ENCODE measurements at regions not wholly inside any gene's neighbourhood (a gene's known extent, or its start where the extent isn't known, plus 50 kb on each side); places are given as distances from the start of the nearest gene placed in this dataset.

DNA sequence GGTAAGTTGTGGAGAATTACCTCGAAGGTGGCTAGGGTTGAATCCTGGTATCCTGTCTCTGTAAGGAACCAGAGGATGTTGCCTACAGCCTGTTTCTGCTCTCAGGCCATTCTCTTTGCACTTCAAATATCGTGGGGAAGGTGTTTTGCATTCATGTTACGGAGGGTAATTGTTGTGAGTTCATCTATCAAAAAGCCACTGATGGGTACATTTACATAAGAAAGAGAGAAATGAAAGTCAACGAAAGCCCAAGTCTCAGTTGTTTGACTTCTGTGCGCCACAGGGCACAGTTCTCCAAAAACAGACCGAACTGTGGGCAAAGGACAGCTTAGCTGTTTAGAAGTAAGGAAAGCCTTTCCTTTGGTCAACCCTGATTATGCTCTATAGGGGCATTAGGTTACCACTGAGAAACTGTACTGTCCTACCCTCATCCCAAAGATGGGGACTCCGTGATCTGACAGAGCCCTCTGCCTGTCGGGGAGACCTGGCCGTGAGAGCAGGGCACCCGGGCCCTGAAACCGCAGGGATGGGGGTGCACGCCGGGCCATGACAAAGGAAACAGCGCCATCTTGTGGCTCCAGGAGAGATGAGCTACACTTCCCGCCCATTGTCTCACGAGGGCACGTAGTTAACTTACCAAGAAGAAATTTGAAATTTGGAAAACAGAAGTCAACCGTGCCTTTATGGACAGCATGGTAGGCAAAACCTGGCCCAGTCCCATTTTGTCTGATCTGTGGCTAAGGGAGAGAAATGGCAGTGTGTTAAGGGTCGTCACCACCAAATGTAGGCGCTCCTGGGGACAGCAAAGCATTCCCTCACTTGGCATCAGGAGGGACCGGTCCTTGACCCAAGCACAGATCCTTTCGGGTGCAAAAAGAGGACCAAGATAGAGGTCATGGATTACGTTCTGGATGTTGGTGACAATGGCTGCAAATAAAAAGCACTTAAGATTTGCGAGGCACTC, 74.5 kb upstream of the DYNLRB2 start:
- peak overlapping the region in 1 of 3 donors; percentile 22 for H3K4me3 ChIP-seq
- H3K27me3 ChIP-seq: no peaks in the 10 kb centered on the region
- H3K9me3 ChIP-seq: no peaks in the 10 kb centered on the region
- ATAC-seq (peak; percentile 82 to 92 (median 90)), DNase-seq (peak; percentile 72 to 86 (median 85))
- WGBS (ENCODE audit: insufficient coverage, low coverage, low lambda C conversion rate, missing lambda C conversion rate): 24% methylated on average over 23 of the region's 24 CpGs
- H3K4me1 ChIP-seq: peaks cover 0 to 43% (median 21%) of the 10 kb centered on the region in 4 donors
- intact Hi-C loops (cut with DNase I): no loop called here
- no peak for TF ChIP-seq POLR2A (IDR thresholded peaks at IDR 0.05)
- peak; percentile 83 to 94 (median 92) for TF ChIP-seq CTCF (IDR thresholded peaks at IDR 0.05)
- H3K27ac ChIP-seq: peak overlapping the region in 2 of 3 donors; percentile 8 to 30
- H3K36me3 ChIP-seq: no peaks in the 10 kb centered on the region

DNA sequence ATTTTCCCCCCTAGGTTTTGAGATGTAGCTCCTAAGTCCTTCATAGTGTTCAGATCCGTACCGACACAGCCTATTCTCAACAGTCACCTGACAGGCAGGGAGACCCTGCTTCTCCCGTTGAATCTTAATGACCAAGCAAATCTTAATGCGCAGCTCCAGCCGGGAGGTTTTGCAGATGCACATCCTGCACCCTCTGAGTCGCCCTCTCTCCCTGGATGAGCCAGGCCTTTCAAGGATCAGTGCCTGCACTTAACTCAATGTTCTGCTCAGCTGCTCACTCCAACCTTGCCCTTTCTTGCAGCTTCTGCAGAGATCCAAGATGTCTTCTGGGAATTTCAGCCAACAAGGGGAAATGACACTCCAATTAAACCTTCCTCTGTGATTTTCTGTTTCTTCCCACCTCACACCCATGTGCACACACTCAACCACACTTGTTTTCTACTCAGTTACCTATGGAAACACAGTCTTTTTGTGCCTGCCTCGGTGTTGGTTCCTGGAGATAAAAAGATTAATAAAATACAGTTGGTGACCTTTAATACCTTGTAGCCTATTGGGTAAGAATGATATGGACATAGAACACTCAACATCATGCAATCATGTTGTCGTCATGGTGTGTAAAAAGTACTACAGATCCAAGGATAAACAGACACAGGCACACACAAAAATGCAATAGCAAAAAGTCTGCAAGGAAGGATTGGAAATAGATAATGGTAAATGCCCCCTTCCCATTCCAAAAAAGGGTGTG, 76.9 kb upstream of the DYNLRB2 start:
- Histone ChIP-seq H3K36me3 (no peaks in the 10 kb centered on the region), H3K4me1 (peaks cover 0 to 56% (median 28%) of the 10 kb centered on the region in 4 donors), H3K27ac (peak overlapping the region; percentile 17 to 67 (median 35)), H3K9me3 (no peaks in the 10 kb centered on the region), H3K4me3 (no peak overlapping the region), H3K27me3 (no peaks in the 10 kb centered on the region)
- TF ChIP-seq CTCF (IDR thresholded peaks at IDR 0.05) (no peak), POLR2A (IDR thresholded peaks at IDR 0.05) (no peak)
- intact Hi-C loops (cut with DNase I): no loop called here
- ATAC-seq: no peak
- DNase-seq: no peak
- WGBS (ENCODE audit: insufficient coverage, low coverage, low lambda C conversion rate, missing lambda C conversion rate): 54% methylated on average over 6 of the region's 8 CpGs

- Histone ChIP-seq H3K27me3 (no peaks in the 10 kb centered on the region), H3K4me3 (no peak overlapping the region), H3K36me3 (no peaks in the 10 kb centered on the region), H3K9me3 (no peaks in the 10 kb centered on the region), H3K4me1 (peaks cover 0 to 58% (median 30%) of the 10 kb centered on the region in 4 donors), H3K27ac (peak overlapping the region; percentile 17 to 67 (median 35))
- DNase-seq (peak in 1 of 3 donors; percentile 51), ATAC-seq (peak; percentile 42 to 55 (median 44))
- intact Hi-C loops (cut with DNase I): no loop called here
- TF ChIP-seq CTCF (IDR thresholded peaks at IDR 0.05) (no peak), POLR2A (IDR thresholded peaks at IDR 0.05) (no peak)
- 32% methylated on average over 2 of the region's 2 CpGs for WGBS (ENCODE audit: insufficient coverage, low coverage, low lambda C conversion rate, missing lambda C conversion rate)
Observed at GRCh38 chr16:80463326-80463725, 77.5 kb upstream of the DYNLRB2 start.

DNA sequence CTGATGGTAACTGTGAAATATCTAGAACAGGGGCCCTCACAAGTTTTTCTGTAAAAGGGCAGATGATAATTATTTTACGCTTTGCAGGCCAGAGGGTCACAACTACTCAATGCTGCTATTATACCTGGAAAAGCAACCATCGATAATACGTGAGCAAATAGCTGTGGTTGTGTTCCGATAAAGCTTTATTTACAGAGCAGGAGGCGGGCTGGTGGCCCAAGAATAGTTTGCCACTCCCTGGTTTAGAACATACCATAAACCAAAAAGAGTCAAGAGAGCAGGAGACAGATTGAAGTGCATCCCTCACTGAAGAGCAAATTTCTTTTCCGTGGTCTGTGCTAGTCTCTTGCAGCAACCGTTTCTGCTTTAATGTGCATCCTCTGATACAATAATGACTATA, 77.9 kb upstream of the DYNLRB2 start:
- H3K27me3 ChIP-seq: no peaks in the 10 kb centered on the region
- no peak for TF ChIP-seq POLR2A (IDR thresholded peaks at IDR 0.05)
- TF ChIP-seq CTCF (IDR thresholded peaks at IDR 0.05): no peak
- DNase-seq: no peak
- H3K4me3 ChIP-seq: no peak overlapping the region
- H3K27ac ChIP-seq: peak overlapping the region; percentile 17 to 67 (median 35)
- H3K4me1 ChIP-seq: peaks cover 0 to 60% (median 28%) of the 10 kb centered on the region in 4 donors
- H3K36me3 ChIP-seq: no peaks in the 10 kb centered on the region
- H3K9me3 ChIP-seq: no peaks in the 10 kb centered on the region
- 28% methylated on average over 7 of the region's 7 CpGs for WGBS (ENCODE audit: insufficient coverage, low coverage, low lambda C conversion rate, missing lambda C conversion rate)
- intact Hi-C loops (cut with DNase I): no loop called here
- peak; percentile 4 to 52 (median 24) for ATAC-seq

All from right lobe of liver (tissue), 6 donors.